Endothelial cell (in vitro differentiated cells): ENCODE measurements at regions not wholly inside any gene's neighbourhood (a gene's known extent, or its start where the extent isn't known, plus 50 kb on each side); places are given as distances from the start of the nearest gene placed in this dataset.
"Not testable (repeated sequence)": the region's sequence is repeated elsewhere in the genome, so short reads cannot be mapped to it uniquely, and the experiment has no call there.

Source experiments
- DNase-seq: peaks from one replicate; pipeline ENCODE4 v3.0.0; 2021; ENCODE audit warnings: low spot score
- H3K27ac Mint-ChIP-seq: one replicate; pipeline ENCODE4 v1.8.0; 2021; ENCODE audit warnings: mixed read lengths, inconsistent platforms; ENCODE audit not compliant: unreplicated experiment
- H3K27me3 Mint-ChIP-seq: one replicate; pipeline ENCODE4 v1.8.0; 2021; ENCODE audit warnings: mild to moderate bottlenecking, moderate library complexity, mixed read lengths, inconsistent platforms; ENCODE audit not compliant: unreplicated experiment
- H3K36me3 Mint-ChIP-seq: one replicate; pipeline ENCODE4 v1.8.0; 2021; ENCODE audit warnings: mild to moderate bottlenecking, low read depth, mixed read lengths, inconsistent platforms; ENCODE audit not compliant: unreplicated experiment
- H3K4me1 Mint-ChIP-seq: one replicate; pipeline ENCODE4 v1.8.0; 2021; ENCODE audit warnings: mild to moderate bottlenecking, mixed read lengths, inconsistent platforms; ENCODE audit not compliant: unreplicated experiment
- H3K4me3 Mint-ChIP-seq: one replicate; pipeline ENCODE4 v1.8.0; 2021; ENCODE audit warnings: mild to moderate bottlenecking, mixed read lengths, inconsistent platforms; ENCODE audit not compliant: unreplicated experiment
- H3K9me3 Mint-ChIP-seq: one replicate; pipeline ENCODE4 v1.8.0; 2021; ENCODE audit warnings: mixed read lengths, inconsistent platforms; ENCODE audit not compliant: unreplicated experiment
- CTCF ChIP-seq: fragments of 200-600 bp; sonication (generic); IDR thresholded peaks from one replicate; pipeline ENCODE4 v1.5.0; 2021; ENCODE audit warnings: antibody characterized with exemption; ENCODE audit not compliant: unreplicated experiment

DNA sequence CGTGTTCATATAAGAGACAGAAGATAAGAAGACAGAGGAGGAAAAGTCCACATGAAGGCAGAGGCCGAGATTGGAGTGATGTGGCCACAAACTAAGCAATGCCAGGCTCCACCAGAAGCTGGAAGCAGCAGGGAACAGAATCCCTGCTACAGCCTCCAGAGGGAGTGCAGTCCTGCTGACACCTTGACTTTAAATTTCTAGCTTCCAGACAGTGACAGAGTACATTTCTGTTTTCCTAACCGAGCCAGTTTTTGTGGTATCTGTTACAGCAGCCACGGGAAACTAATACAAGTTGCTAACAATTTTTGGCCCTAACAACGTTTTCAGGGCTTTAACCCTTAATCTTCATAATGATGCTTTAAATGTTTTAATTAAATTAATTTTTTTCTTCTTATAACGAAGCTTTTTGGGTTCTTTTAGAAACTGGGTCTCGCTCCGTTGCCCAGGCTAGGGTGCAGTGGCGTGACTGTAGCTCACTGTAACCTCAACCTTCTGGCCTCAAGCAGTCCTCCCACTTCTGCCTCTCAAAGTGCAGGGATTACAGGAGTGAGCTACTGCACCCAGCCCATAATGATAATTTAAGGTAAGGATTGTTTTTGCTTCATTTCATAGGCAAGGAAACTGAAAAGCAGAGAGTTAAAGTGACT lies 202.3 kb upstream of the PROK2 start:
- H3K36me3 Mint-ChIP-seq = no peaks in the 10 kb centered on the region
- DNase-seq = peak; percentile 26

DNA sequence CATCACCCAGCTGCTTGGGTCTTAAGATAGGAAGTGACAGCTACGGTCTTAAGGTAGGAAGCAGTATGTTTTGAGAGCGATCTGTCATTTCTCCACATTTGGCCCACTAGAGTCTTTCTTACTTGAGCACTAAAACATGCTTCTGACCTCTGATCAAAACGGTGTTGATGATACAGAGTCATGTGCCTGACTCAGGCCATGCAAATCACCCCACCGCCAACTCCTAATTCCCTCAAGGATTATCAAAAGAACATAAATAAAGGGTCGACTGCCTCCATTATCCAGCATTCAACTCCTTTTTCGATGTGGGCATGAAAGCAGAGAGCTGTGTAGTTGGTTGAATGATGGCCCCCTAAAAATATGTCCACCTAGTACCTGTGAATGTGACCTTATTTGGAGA lies 201.7 kb upstream of the PROK2 start:
- TF ChIP-seq CTCF = no peak
- no peak for DNase-seq
- Mint-ChIP-seq H3K27ac (peak overlapping the region; percentile 20), H3K36me3 (no peaks in the 10 kb centered on the region), H3K4me1 (peaks cover 21% of the 10 kb centered on the region), H3K9me3 (no peaks in the 10 kb centered on the region), H3K4me3 (no peak overlapping the region), H3K27me3 (no peaks in the 10 kb centered on the region)

More for the DNA sequence above, 202.3 kb upstream of the PROK2 start:
- Mint-ChIP-seq H3K4me1 (peaks cover 21% of the 10 kb centered on the region), H3K27ac (peak overlapping the region; percentile 75), H3K4me3 (no peak overlapping the region), H3K27me3 (no peaks in the 10 kb centered on the region), H3K9me3 (no peaks in the 10 kb centered on the region)
- TF ChIP-seq CTCF = peak; percentile 24

DNA sequence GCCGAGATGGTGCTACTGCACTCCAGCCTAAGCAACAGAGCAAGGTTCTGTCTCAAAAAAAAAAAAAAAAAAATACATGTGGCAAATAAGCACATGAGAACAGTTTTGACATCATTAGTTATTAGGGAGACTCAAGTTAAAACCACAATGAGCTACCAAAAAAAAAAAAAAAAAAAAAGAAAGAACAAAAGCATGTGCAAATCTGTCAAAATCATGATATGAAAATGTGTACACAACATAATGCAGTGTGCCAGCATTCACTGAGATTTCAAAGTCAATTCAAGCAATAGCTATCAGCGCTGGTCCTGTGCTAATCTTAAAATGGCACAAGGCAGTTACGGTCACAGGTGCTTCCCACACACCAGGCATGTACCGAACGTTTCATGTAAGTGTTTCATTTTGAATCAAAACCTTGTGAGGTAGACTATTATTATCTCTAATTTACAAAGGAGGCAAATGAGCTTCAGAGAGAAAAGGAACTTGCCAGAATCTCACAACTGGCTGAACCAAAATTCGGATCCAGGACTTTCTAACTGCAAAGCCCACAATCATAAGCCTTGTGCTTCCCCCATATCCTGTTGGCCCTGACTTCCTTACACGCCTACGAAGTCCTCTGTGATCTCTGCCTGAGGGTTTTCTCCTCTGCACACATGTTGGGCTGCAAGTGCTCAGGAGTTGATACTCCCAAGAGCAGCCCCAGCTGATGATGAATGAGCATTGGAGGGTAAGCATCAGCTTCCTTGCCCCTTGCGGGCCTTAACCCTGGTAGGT lies 200.1 kb upstream of the PROK2 start:
- Mint-ChIP-seq H3K27me3 (no peaks in the 10 kb centered on the region), H3K27ac (no peak overlapping the region)
- TF ChIP-seq CTCF = no peak

DNA sequence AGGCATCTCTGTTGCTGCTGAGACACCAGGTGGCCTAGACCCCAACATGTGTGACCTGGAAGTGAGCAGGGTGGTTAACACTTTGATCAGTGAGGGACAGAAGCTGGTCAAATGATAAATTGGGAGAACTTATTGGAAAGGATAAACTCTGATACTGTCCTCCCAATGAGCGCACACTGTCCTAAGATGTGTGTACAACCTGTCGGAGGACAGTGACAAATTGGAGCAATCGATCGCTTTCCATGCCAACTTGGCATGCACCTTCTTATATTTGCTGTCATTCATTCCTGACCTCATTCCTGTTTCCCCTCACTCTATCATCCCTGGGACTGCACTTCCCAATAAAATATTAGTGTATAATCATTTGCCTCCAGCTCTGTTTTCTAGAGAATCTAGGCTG lies 198.7 kb upstream of the PROK2 start:
- Mint-ChIP-seq H3K27me3 (no peaks in the 10 kb centered on the region), H3K36me3 (no peaks in the 10 kb centered on the region), H3K4me3 (no peak overlapping the region), H3K9me3 (no peaks in the 10 kb centered on the region), H3K27ac (no peak overlapping the region), H3K4me1 (peaks cover 21% of the 10 kb centered on the region)
- no peak for TF ChIP-seq CTCF
- DNase-seq = no peak

More for the DNA sequence above, 200.1 kb upstream of the PROK2 start:
- no peak overlapping the region for H3K4me3 Mint-ChIP-seq
- peaks cover 21% of the 10 kb centered on the region for H3K4me1 Mint-ChIP-seq
- no peak for DNase-seq
- H3K36me3 Mint-ChIP-seq = no peaks in the 10 kb centered on the region
- H3K9me3 Mint-ChIP-seq = no peaks in the 10 kb centered on the region

GRCh38 chr3:71982506-71983258 lies 197.7 kb upstream of the PROK2 start:
- not testable (repeated sequence) for H3K9me3 Mint-ChIP-seq, H3K4me3 Mint-ChIP-seq, H3K27me3 Mint-ChIP-seq, H3K27ac Mint-ChIP-seq, DNase-seq, H3K36me3 Mint-ChIP-seq
- H3K4me1 Mint-ChIP-seq = peaks cover 11% of the 10 kb centered on the region
